IMR-90 (cell line): ENCODE measurements at regions not wholly inside any gene's neighbourhood (a gene's known extent, or its start where the extent isn't known, plus 50 kb on each side); places are given as distances from the start of the nearest gene placed in this dataset.

Source experiments
- ATAC-seq: fragments of 200-7000 bp; cut with Tn5 transposase; 2 replicates; pipeline ENCODE4 v1.9.1; 2020; ENCODE audit warnings: low read depth, mild to moderate bottlenecking, moderate library complexity
- BruUV-seq: library from RNA; stranded (reverse); fragments of 400-500 nt; replicated peaks from 2 replicates; lab custom pipeline; 2021; lab: Mats Ljungman, UMichigan
- CTCF ChIA-PET: fragments of 300-600 bp; formaldehyde crosslinking; extraction: SDS; loops from one replicate; lab custom pipeline; 2021; ENCODE audit warnings: antibody characterized with exemption; lab: Yijun Ruan, JAX
- POLR2A ChIA-PET: fragments of 300-600 bp; sonication (Branson Sonifier 250); formaldehyde crosslinking; loops from one replicate; lab custom pipeline; 2022; ENCODE audit warnings: antibody characterized with exemption; ENCODE audit not compliant: unreplicated experiment; lab: Charles Lee
- DNase-seq: peaks from one replicate; pipeline ENCODE4 v3.0.0; 2013
- H2AFZ ChIP-seq: replicated peaks from 2 replicates; pipeline ENCODE3; 2013; ENCODE audit warnings: low read length, mild to moderate bottlenecking; ENCODE audit not compliant: poor library complexity
- H2AK5ac ChIP-seq: 2 replicates; pipeline ENCODE4 v1.6.1; 2013; ENCODE audit warnings: low read depth, low read length, inconsistent platforms
- H2AK9ac ChIP-seq: replicated peaks from 2 replicates; pipeline ENCODE3; 2013; ENCODE audit warnings: mild to moderate bottlenecking, low read depth, low read length, moderate library complexity; ENCODE audit not compliant: poor library complexity
- H2BK120ac ChIP-seq: 2 replicates; pipeline ENCODE4 v1.6.1; 2013; ENCODE audit warnings: low read depth, low read length, inconsistent platforms
- H2BK15ac ChIP-seq: 3 replicates; pipeline ENCODE4 v1.6.1; 2013; ENCODE audit warnings: low read depth, low read length, inconsistent platforms
- H2BK20ac ChIP-seq: 2 replicates; pipeline ENCODE4 v1.6.1; 2013; ENCODE audit warnings: low read depth, mild to moderate bottlenecking, inconsistent platforms, low read length, moderate library complexity
- H2BK5ac ChIP-seq: 2 replicates; pipeline ENCODE4 v1.6.1; 2013; ENCODE audit warnings: mild to moderate bottlenecking, low read depth, low read length, inconsistent platforms; ENCODE audit not compliant: poor library complexity, severe bottlenecking
- H3K14ac ChIP-seq: replicated peaks from 2 replicates; pipeline ENCODE4 v1.6.1; 2013; ENCODE audit warnings: low read depth, low read length, inconsistent platforms
- H3K18ac ChIP-seq: 2 replicates; pipeline ENCODE4 v1.6.1; 2013; ENCODE audit warnings: low read depth, low read length, control low read depth
- H3K23ac ChIP-seq: 2 replicates; pipeline ENCODE4 v1.6.1; 2013; ENCODE audit warnings: low read depth, low read length, inconsistent platforms
- H3K27ac ChIP-seq: 2 replicates; pipeline ENCODE4 v1.5.1; 2013; ENCODE audit warnings: mild to moderate bottlenecking, control low read depth, low read length; ENCODE audit not compliant: insufficient read depth
- H3K27me3 ChIP-seq: 2 replicates; pipeline ENCODE4 v1.6.1; 2013; ENCODE audit warnings: low read length; ENCODE audit not compliant: control insufficient read depth, insufficient read depth
- H3K36me3 ChIP-seq: 2 replicates; pipeline ENCODE4 v1.6.1; 2013; ENCODE audit warnings: low read length, mixed read lengths; ENCODE audit not compliant: control insufficient read depth, insufficient read depth
- H3K4ac ChIP-seq: 2 replicates; pipeline ENCODE4 v1.6.1; 2013; ENCODE audit warnings: low read depth, low read length, inconsistent platforms
- H3K4me1 ChIP-seq: 2 replicates; pipeline ENCODE4 v1.6.1; 2013; ENCODE audit warnings: low read length, mixed read lengths; ENCODE audit not compliant: control insufficient read depth, insufficient read depth
- H3K4me2 ChIP-seq: 2 replicates; pipeline ENCODE4 v1.6.1; 2013; ENCODE audit warnings: low read depth, mild to moderate bottlenecking, control low read depth, low read length, moderate library complexity
- H3K4me3 ChIP-seq: 2 replicates; pipeline ENCODE4 v1.5.1; 2013; ENCODE audit warnings: low read depth, mild to moderate bottlenecking, control low read depth, low read length, moderate library complexity; ENCODE audit not compliant: insufficient read depth
- H3K56ac ChIP-seq: 2 replicates; pipeline ENCODE4 v1.6.1; 2013; ENCODE audit warnings: low read length, inconsistent platforms; ENCODE audit not compliant: insufficient read depth; ENCODE audit errors: extremely low read depth
- H3K79me1 ChIP-seq, 2 experiments: 2 replicates each; pipeline ENCODE4 v1.6.1; 2013; ENCODE audit warnings: low read length in 2 of 2, inconsistent platforms in 1 of 2, low read depth in 1 of 2
- H3K9ac ChIP-seq: 2 replicates; pipeline ENCODE4 v1.6.1; 2013; ENCODE audit warnings: low read depth, low read length, control low read depth
- H3K9me1 ChIP-seq: 2 replicates; pipeline ENCODE4 v1.6.1; 2013; ENCODE audit warnings: low read length, inconsistent platforms; ENCODE audit not compliant: insufficient read depth
- H3K9me3 ChIP-seq: 2 replicates; pipeline ENCODE4 v1.6.1; 2013; ENCODE audit warnings: low read length; ENCODE audit not compliant: control insufficient read depth, insufficient read depth
- H4K20me1 ChIP-seq: 2 replicates; pipeline ENCODE4 v1.6.1; 2013; ENCODE audit warnings: low read length, inconsistent platforms; ENCODE audit not compliant: insufficient read depth
- H4K5ac ChIP-seq: 2 replicates; pipeline ENCODE4 v1.6.1; 2013; ENCODE audit warnings: mild to moderate bottlenecking, low read depth, low read length, control low read depth
- H4K8ac ChIP-seq, 2 experiments: 2 replicates each; pipeline ENCODE4 v1.6.1; 2013; ENCODE audit warnings: low read depth in 2 of 2, low read length in 2 of 2, control low read depth in 1 of 2, inconsistent platforms in 1 of 2
- H4K91ac ChIP-seq: 2 replicates; pipeline ENCODE4 v1.6.1; 2013; ENCODE audit warnings: low read depth, low read length, inconsistent platforms; ENCODE audit not compliant: insufficient read depth
- FOS ChIP-seq: fragments of 150-350 bp; IDR thresholded peaks from 2 replicates; pipeline ENCODE4 v1.6.1; 2016; ENCODE audit warnings: low read depth, low read length
- MAFK ChIP-seq: IDR thresholded peaks from 2 replicates; pipeline ENCODE4 v1.6.1; 2012; ENCODE audit warnings: low read depth, low read length, improper control_type of control experiment
- POLR2A ChIP-seq: IDR thresholded peaks from 2 replicates; pipeline ENCODE4 v1.6.1; 2012; ENCODE audit warnings: mild to moderate bottlenecking, low read depth, low read length
- RFX5 ChIP-seq: IDR thresholded peaks from 2 replicates; pipeline ENCODE4 v1.8.0; 2012; ENCODE audit warnings: low read depth, mild to moderate bottlenecking, low read length, moderate library complexity
- USF2 ChIP-seq: fragments of 150-350 bp; IDR thresholded peaks from 2 replicates; pipeline ENCODE4 v1.6.1; 2017; ENCODE audit warnings: mild to moderate bottlenecking, antibody characterized with exemption, low read length, low read depth
- WGBS, 2 experiments: methylation state at CpG; one replicate each; pipeline versions ENCODE4 v1.1.5 to v1.1.7; 2013; ENCODE audit warnings: missing lambda C conversion rate in 2 of 2; ENCODE audit not compliant: insufficient read length in 1 of 2; ENCODE audit errors: extremely low coverage in 2 of 2; 5-methylcytosine and 5-hydroxymethylcytosine counted together
- dilution Hi-C: fragments of 300-500 bp; cut with HindIII; formaldehyde crosslinking; loops from one replicate; pipeline ENCODE4 v1.14.3; 2018; ENCODE audit warnings: low sequenced_read_pairs; ENCODE audit not compliant: unreplicated experiment
- in situ Hi-C: fragments of 300-500 bp; cut with MboI; formaldehyde crosslinking; loops from 3 replicates; pipeline ENCODE4 v1.14.3; 2019; ENCODE audit warnings: low sequenced_read_pairs, inconsistent platforms, mixed read lengths
- intact Hi-C: fragments of 100-400 bp; cut with micrococcal nuclease; formaldehyde crosslinking; loops from 2 replicates; pipeline ENCODE4 v1.10.0; 2022

GRCh38 chr16:72565106-72565505, 393.2 kb upstream of the PMFBP1 start:
- Histone ChIP-seq H3K9me1 (no peaks in the 10 kb centered on the region), H3K56ac (no peak overlapping the region), H3K27ac (no peak overlapping the region), H4K91ac (no peak overlapping the region), H4K5ac (no peak overlapping the region), H2BK5ac (no peak overlapping the region), H2BK20ac (no peak overlapping the region), H4K20me1 (no peaks in the 10 kb centered on the region), H3K14ac (no peak overlapping the region), H3K4ac (no peak overlapping the region), H2AK5ac (no peak overlapping the region), H2BK15ac (no peak overlapping the region), H4K8ac (no peak overlapping the region), H2AFZ (no peak overlapping the region), H3K4me1 (no peaks in the 10 kb centered on the region), H3K23ac (no peak overlapping the region), H3K27me3 (no peaks in the 10 kb centered on the region), H3K4me3 (no peak overlapping the region), H3K18ac (no peak overlapping the region), H3K79me1 (no peaks in the 10 kb centered on the region), H2AK9ac (no peak overlapping the region), H3K9ac (no peak overlapping the region), H3K36me3 (no peaks in the 10 kb centered on the region), H3K9me3 (no peaks in the 10 kb centered on the region), H2BK120ac (no peak overlapping the region), H3K4me2 (no peak overlapping the region)
- intact Hi-C loops (no loop called here), dilution Hi-C loops (no loop called here), in situ Hi-C loops (no loop called here)
- no TSS peak for BruUV-seq
- DNase-seq (no peak), ATAC-seq (no peak)
- TF ChIP-seq RFX5 (no peak), MAFK (no peak), FOS (no peak), USF2 (no peak), POLR2A (no peak)
- ChIA-PET CTCF (no interaction called here), POLR2A (no interaction called here)
- no CpG with 5 or more reads among the region's 4 CpGs for WGBS, 2 experiments
